ENCODE measurements at regions not wholly inside any gene's neighbourhood (a gene's known extent, or its start where the extent isn't known, plus 50 kb on each side); places are given as distances from the start of the nearest gene placed in this dataset.

DNA sequence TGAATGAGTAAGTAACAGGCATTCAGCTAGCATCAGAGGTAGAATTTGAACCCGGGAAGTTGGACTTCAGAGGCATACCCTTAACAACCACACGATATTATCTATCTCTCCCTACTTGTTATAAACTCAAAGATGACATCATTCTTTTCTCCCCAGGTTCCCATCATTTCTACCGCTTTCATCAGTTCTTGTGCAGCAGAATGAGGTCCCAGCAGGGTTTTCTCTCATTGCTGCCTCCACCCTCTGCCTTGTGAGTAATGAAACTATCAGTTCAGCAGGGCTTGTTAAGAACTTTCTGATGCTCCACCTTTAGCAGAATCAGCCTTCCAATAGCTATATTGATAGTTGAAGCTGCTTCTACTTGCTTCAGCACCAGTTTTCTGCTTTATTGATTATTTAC, 487.5 kb upstream of the KCNMB2 start:
- DNase-seq (ENCODE audit: low read depth in 2 of 2) = no peak

DNA sequence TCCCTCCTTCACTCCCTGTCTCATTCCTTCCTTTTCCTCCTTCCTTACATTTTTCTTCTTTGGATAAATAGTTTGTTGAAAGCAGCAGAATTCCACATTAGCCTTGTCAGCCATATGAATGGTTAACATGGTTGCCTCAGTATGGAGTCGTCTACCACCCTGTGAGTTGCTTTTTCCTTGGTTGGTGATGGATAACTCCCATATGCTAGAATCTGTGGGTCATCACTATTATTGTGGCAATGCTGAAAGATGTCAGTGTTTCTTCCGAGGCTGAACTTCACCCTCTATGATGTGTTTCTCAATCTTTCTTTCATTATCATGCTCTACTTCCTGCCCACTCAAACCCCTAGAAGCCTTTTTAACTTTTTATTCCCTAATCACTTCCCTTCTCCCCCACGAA, 481.8 kb upstream of the KCNMB2 start:
- no peak for DNase-seq (ENCODE audit: low read depth in 2 of 2)

GRCh38 chr3:178055939-178056338, 480.3 kb upstream of the KCNMB2 start:
- no peak for DNase-seq (ENCODE audit: low read depth in 2 of 2)

GRCh38 chr3:178056868-178057267, 479.4 kb upstream of the KCNMB2 start:
- DNase-seq (ENCODE audit: low read depth in 2 of 2) = no peak

DNA sequence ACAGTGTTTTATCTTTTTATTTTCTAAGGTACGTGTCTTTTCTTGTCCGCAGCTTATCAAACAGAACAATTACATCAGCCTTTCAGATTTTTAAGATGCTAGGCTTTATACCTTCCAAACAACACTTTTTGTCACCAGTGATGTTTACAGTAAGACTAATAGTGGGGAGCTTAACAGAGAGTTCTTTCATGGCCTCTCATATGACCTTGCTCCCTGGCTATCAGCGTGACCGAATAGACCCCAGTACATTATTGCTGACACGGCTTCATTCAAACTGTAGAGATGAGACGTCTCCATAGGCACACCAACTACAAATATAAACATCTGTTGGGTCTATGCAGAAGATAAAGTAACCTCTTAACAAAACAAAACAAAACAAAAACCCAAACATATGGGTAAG, 477.6 kb upstream of the KCNMB2 start:
- no peak for DNase-seq (ENCODE audit: low read depth in 2 of 2)

DNA sequence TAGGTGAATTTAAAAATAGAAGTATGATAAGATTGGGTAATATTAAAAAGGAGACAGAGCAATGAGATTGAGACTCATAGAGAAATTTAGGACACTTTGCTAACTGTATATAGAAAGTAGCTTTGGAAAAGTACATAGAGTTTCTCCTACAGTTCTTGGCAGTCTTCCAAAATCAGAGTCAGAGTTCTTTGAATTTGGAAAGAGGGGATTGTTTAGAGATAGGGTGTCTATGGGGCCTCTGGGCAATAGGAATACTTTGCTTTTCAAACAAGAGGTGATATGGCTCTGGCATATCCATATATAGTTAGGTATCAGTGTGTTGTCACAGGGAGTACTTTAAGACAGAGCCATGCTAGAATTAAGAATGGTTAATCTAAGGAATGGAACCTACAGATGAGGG, 477.1 kb upstream of the KCNMB2 start:
- no peak for DNase-seq (ENCODE audit: low read depth in 2 of 2)

- DNase-seq (ENCODE audit: low read depth in 2 of 2) = no peak
Observed at GRCh38 chr3:178059836-178060235, 476.4 kb upstream of the KCNMB2 start.

GRCh38 chr3:178060407-178060806, 475.8 kb upstream of the KCNMB2 start:
- DNase-seq (ENCODE audit: low read depth in 2 of 2) = peak; percentile 56 to 63

GRCh38 chr3:178062126-178062525, 474.1 kb upstream of the KCNMB2 start:
- no peak for DNase-seq (ENCODE audit: low read depth in 2 of 2)

GRCh38 chr3:178063461-178063860, 472.8 kb upstream of the KCNMB2 start:
- no peak for DNase-seq (ENCODE audit: low read depth in 2 of 2)

- DNase-seq (ENCODE audit: low read depth in 2 of 2) = no peak
Observed at GRCh38 chr3:178067721-178068120, 468.5 kb upstream of the KCNMB2 start.

DNA sequence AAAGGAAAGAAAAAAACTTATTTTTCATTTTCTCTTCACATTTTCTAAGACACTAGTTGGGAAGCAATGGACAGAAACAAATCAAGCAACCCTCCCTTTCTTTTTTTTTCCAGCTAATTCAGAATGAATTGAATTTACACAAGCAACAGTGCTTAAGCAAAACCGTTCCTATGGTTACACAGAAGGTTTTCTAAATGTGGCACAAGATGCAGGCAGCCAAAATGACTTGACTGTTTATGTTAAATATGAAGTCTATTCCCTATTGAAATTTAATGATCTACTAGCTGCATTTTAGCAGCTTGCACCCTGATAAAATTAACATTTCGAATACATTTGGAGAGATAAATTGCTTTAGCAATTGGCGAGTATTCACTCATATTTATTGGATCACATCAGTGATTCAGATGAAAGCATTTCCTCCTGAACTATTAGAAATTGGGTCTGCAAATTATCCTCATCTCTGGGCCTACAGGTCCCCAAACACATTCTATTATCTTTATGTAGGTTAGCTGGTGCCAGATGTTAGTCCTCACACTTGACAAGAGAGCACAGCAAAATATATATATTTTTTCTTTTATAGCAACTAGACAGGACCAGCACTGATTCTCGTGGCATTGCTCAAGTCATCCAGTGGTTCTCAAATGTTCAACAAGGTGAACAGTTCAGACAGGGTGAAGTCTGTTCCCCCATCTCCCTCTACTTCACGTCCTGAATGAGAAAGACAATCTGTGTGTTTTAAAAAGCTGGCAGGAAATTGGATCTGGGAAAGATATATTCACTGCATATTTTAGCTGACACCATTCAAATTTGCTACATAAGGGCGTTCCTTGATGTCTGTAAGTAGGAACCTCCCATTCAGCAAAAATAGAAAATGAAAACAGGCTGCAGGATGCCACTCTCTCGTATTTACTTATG, 463.6 kb upstream of the KCNMB2 start:
- no peak for DNase-seq (ENCODE audit: low read depth in 2 of 2)

DNA sequence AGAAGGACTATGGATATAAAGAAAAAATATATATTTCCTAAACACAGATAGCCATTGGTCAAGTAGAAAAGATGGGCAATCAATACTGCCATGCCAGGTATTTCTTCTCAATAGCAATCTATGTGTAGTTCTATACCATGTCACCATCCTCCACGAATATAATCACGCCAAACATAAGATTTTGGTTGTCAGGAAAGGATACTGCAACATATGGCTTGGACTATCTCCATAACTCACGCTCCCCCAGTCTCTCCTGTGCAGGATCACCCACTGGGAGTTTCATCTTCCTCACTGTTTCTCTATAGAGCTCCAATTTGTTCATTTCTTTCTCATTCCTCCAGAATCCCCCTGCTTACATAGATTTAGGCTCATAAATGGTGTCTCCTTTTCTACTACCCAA, 462.9 kb upstream of the KCNMB2 start:
- DNase-seq (ENCODE audit: low read depth in 2 of 2) = no peak

DNA sequence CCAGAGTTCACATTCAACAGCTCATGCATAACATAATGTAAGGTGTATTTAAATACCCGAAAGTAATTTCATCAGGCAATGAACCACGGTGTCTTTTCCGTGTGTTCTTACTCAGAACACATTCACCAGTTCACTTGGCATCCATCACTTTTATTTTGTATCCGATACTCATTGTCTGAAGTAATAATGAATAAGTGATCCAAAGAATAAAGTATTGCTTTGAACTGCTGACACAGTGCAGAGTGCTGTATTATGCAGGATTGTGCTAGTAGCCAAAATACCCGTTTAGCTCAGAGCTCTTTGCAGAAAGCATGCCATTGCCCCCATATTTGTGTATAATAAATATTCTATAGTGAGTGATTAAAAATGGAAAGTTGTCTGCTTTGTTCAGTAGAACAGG, 460.9 kb upstream of the KCNMB2 start:
- no peak for DNase-seq (ENCODE audit: low read depth in 2 of 2)

GRCh38 chr3:178078953-178079352, 457.3 kb upstream of the KCNMB2 start:
- peak; percentile 48 to 53 for DNase-seq (ENCODE audit: low read depth in 2 of 2)

- no peak for DNase-seq (ENCODE audit: low read depth in 2 of 2)
Observed at GRCh38 chr3:178079966-178080365, 456.3 kb upstream of the KCNMB2 start.

- DNase-seq (ENCODE audit: low read depth in 2 of 2) = no peak
Observed at GRCh38 chr3:178082326-178082906, 453.8 kb upstream of the KCNMB2 start.

DNA sequence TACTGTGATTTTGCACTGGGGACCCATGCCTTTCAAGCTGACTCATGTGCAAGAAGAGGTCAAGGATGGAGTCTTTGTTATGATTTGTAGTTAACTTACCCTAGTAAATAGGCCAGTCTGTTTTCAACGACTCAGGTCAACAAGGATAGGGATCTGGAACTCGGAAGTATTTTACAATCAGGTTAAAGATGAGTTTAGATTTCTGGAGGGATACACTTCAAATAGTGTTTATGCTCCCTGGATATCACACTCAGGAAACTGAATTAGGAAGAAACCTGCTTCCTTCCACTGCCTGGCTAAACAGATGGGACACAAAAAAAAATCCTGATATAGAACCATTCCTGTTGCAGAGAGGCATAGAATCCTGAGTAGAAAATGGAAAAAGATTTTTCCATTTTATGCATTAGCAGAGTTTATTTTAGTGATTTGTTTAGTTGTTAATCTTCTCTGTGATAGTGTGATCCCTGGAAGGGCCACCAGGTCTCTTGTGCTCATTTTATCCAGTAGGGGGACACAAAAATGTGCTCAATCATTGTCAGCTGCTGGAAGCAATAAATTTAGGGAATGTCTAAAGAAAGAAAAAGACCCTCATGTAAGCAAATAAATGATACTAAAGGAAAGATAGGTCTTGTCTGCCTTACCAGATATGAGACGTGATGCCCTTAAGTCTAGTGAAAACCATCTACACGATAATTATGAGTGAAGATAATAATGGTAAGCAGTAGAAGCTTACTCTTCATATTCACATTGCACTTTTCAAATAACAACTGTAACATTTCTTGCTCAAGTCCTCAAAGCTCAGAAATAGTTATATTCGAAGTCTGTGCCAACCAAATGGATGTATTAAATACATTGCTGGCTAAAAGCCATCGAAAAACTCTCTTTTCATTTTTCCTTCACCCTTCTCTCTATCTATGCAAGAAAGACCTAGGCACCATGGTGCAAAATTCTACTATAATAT, 452.1 kb upstream of the KCNMB2 start:
- DNase-seq (ENCODE audit: low read depth in 2 of 2) = no peak

DNA sequence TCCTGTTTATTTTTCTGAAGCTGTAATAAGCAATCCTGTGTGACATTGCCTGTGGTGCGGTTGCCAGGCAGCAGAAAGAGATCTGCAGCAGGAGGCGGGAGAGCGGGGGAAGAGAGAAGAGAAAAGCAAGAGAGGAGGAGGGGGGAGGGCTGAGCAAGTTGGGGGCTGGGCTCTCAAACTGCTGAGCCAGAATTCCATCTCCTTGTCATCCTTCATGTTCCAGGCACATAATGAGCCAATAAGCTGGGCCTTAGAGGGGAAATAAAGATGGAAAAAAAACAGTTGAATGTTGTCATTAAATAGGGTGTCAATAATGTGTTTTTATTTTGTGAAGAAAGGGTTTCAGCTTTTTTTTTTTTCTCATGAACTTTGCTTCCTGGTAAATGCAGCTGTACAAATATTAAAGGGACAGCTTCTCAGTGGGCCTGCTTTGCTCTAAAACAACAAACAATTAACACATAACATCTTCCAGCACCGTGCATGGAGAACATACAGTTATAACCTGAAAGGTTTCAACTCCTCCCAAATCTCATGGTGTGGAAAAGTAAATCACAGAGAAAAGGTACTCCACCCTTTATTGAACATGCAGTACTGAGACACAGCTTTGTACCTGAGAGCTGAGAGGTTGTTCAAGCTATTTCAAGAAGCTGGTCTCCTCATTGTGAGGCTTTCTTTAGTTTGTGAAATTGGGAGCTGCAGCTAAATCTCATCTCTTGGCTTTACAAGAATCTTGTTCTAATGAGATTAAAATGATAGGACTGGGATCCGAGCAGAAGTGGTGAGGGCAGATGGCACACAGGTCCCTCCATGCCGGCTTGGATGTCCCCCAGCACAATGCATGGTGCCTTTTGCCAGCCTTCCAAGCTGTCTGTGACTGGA, 451.1 kb upstream of the KCNMB2 start:
- DNase-seq (ENCODE audit: low read depth in 2 of 2) = peak; percentile 53 to 54

GRCh38 chr3:178085817-178086123, 450.5 kb upstream of the KCNMB2 start:
- no peak for DNase-seq (ENCODE audit: low read depth in 2 of 2)

DNA sequence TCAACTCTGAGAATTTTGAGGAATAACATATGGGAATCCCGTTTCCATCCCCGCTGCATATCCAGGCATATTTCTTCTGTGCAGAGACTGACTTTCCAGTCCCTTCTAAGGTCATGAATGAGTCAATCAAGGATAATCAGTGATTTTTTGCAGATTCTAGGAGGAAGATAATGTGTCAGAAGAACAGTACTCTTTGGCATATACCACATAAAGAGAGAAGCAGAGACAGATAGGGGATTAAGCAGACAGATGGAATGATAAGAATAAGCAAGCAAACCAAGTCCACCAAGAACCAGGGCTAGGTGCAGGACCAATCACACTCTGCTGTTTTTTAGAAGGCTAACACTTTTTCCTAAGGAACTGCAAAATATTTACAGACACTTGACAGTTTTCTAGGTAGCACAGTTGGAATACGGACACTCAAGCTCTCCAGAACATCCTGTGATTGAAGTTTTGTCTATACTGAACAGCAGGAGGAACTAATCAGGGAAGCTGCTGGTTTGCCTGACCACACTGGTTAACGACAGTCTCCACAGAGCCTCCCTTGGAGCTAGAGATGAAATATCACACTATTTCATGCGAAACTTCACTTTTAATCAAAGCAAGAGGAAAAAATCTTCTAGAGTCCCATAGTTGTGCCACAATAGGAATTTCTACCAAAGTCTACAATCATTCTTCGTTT, 450.0 kb upstream of the KCNMB2 start:
- DNase-seq (ENCODE audit: low read depth in 2 of 2) = no peak

Data from fibroblast of skin of left quadriceps (primary cell).